ENCODE measurements at regions not wholly inside any gene's neighbourhood (a gene's known extent, or its start where the extent isn't known, plus 50 kb on each side); places are given as distances from the start of the nearest gene placed in this dataset.
"Not testable (repeated sequence)": the region's sequence is repeated elsewhere in the genome, so short reads cannot be mapped to it uniquely, and the experiment has no call there.

DNA sequence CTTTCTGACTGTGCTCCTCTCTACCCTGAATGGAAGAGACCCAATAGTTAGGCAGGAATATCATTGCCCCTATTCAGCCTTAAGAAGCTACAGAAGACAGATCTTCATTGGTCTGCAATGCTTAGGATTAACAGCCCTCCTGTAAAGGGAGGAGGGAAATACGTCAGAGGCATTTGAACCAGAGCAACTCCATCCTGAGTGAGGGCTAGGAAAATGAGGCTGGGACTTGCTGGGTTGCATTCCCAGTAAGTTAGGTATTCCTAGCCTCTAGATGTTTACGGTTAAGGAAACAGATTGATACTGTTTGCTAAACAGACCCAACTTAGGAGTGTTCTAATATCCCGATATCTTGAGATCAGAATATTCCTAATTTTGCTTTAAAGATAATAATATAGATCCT, 63.5 kb downstream of the PCDH18 start:
- DNase-seq (ENCODE audit: low read depth), result no peak

DNA sequence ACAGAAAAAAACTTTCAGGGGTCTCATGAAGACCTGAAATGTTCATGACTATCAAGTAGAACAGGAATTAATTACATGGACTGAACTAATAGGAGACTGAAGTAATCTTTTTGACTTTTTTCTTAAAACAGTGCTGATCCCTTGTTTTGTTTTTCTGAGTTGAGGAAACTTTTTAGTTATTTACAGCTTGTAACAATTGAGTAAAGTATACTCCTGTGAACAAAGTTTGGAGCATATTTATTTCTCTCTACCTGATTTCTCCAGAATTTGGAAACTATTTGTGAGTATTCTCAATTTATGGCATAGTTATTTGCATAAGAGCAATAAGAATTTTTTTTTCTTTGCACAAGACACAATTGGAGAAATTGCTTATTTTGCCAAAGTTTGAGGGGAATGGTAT, 64.8 kb downstream of the PCDH18 start:
- no peak for DNase-seq (ENCODE audit: low read depth)

DNA sequence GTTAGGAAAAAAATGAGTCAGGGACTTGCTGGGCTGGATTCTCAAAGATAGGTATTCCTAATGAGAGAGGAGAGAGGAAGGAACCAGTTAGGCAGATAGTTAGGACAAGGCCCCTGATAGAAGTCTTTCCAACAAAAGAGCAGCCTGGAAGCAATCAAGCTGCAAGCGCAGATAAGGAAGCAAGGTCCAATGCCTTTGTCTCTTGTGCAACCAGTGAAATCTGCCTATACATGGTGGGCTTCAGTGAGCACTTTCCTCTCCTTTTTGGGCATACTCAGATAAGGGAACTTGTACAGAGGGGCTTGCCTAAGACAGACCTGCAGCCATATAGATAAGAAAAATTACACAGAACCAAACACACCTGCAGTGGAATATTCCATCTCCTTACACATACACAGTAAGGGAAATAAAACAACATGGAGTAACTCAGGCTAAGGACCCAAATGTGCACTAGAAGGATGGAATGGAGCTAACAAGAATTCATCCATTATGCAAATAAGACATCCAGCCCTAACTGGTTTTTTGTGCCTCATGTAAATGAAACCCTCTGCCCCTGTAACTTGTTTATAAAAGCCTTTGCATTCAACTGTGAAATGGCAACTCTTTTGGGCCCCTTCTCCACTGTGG, 68.8 kb downstream of the PCDH18 start:
- DNase-seq (ENCODE audit: low read depth), result no peak

DNA sequence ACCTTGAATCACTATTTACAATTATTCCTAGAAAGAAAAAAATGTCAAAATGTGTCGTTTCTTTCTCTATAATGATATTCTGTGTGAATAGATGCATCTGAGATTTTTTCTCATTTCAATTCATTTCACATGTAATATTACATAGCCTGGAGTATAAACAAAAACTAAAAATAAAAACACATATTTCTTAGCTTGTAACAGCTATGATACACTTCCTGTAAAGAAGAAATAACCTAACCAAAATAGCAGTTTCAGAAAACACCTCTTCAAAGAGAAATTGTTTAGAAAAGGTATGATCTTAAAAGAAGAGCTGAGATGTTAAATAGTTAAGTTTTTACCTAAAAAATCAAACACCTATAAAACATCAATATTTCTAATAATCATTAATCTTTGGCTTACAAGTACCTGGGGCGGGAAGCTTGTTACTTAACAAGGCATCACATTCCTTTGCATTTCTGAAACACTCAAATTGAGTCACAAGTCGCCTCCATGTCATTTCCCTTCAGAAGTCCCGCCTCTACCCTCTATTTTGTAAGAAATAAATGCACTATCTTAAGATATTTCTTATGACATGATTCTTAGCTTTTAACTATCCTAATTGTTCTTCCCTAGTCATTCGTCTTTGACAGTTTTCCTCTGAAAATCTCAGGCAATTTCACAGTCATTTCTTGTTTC, 76.5 kb downstream of the PCDH18 start:
- DNase-seq (ENCODE audit: low read depth), result no peak

DNA sequence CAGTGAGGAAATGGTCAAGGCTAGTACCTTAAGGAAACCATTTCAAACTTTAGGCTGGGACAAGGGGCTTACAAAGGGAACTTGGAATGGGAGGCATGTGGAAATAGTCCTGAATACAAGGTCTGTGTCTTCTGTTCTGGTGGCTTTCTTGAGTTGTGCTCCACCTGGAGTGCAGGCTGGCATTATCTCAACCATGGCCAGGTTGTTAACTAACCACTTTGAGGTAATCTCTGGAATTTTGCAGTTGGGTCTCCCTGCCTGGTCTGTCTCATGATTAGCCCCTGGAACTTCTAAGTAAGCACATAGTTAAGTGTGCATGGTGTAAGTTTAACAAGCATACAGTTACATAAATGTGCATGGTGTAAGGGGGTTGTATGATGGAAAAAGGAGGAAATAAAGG, 77.5 kb downstream of the PCDH18 start:
- no peak for DNase-seq (ENCODE audit: low read depth)

DNA sequence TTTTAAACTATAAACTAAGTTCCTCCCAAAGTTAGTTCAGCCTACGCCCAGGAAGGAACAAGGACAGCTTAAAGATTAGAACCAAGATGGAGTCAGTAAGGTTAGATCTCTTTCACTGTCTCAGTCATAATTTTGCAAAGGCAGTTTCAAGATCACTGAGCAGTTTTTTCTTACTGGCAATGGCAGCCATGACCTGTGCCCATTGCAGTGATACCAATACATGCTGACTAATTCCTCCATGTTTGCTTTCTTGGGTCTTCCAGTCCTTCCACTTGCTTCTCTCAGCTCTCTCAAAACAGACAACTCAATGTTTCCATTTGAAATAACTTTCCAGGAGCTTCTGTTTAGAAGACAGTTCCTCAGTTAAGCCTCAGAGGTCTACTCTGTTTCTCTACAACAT, 79.5 kb downstream of the PCDH18 start:
- no peak for DNase-seq (ENCODE audit: low read depth)

DNA sequence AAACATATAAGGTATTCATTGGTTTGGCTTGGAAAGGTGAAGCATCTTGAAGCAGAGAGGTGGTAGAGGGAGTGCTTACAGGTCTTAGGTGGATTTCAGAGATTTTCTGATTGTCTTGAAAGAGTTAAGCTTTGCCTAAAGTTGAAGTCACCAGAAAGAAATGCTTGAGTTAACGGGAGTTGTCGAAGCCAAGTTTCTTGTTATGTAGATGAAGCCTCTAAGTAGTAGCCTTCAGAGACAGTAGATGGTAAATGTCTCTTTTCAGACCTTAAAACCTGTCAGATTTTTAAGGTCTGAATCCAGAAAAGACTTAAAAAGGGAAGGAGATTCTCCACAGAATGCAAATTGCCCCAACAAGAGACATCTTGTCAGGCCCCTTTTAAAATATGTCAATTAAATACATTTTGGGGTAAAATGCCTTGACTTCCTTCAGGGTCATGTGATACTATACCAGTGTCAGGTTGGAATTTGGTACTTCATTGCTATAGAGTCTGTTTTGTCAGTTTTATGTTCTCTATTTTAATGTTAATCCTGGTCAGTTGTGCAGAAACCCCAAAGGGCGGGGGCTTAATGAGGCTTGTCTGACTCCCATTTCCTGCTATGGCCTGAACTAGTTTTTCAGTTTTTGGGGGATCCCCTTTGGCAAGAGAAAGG, 81.0 kb downstream of the PCDH18 start:
- no peak for DNase-seq (ENCODE audit: low read depth)

DNA sequence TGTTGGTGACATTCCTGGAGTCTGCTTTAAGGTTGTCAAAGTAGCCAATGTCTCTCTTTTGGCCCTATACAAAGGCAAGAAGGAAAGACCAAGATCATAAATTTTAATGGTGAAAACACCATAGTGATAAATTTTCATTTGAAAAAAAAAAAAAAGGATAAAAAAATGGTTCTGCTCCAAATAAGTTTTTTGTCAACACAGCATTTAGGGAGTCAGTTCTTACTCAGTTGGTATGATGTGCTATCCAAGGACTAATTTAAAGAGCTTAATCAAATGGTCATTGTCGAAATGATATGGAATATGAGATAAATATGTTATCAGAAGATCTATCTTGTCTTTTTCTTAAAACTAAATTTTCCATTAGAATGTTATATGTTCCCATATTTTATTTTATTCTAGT, 83.9 kb downstream of the PCDH18 start:
- DNase-seq (ENCODE audit: low read depth), result no peak

DNA sequence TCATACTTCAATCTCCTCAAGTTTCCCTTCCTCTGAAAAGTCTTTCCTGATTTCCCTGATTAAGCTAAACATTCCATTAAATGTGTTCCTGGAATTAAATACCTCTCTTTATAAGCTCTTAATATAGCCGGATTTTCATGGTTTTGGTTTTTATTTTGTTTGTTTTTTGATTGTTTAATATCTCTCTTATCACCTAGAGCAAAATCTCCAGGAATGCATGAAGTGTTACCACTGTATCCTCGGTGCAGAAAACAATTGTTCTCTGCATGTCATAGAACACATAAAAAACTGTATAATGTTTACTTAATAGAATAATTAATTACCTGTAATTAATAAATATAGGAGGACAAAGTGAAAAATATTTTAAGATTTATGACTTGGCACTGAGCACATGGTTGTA, 86.2 kb downstream of the PCDH18 start:
- DNase-seq (ENCODE audit: low read depth), result no peak

DNA sequence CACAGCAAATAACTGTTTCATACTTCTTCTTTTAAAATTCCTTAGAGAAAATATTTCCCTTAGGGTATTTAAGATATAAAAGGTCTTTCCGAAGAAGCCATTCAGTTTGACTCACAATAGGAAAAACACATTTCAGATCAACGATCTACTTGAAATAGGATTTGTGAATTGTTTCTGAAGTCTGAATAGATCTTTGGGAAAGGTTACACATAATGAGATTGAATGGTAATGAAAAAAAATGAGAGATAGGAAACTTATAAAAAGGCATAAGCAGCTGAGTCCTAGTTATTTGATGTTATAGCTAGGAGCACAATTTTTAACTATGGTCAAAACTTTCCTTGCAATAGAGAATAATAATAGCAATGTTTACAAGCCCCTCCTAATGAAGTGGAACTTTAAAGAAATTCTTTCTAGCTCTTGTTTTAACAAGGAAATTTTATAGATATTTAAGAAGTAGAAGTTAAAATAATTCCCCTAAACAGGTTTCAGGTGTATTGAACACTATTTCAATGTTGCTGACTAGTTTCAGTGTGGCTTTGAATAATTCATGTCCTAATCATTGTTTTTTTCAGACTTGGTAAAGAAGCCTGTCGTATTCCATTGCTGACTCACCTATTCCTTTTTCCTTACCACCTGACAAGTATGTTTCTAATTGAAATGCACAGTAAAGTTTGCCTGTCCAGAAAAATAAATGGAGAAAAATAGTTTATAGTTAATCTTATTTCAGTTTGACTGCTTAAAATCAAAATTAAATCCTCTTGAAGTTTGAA, 89.1 kb downstream of the PCDH18 start:
- DNase-seq (ENCODE audit: low read depth), result no peak

DNA sequence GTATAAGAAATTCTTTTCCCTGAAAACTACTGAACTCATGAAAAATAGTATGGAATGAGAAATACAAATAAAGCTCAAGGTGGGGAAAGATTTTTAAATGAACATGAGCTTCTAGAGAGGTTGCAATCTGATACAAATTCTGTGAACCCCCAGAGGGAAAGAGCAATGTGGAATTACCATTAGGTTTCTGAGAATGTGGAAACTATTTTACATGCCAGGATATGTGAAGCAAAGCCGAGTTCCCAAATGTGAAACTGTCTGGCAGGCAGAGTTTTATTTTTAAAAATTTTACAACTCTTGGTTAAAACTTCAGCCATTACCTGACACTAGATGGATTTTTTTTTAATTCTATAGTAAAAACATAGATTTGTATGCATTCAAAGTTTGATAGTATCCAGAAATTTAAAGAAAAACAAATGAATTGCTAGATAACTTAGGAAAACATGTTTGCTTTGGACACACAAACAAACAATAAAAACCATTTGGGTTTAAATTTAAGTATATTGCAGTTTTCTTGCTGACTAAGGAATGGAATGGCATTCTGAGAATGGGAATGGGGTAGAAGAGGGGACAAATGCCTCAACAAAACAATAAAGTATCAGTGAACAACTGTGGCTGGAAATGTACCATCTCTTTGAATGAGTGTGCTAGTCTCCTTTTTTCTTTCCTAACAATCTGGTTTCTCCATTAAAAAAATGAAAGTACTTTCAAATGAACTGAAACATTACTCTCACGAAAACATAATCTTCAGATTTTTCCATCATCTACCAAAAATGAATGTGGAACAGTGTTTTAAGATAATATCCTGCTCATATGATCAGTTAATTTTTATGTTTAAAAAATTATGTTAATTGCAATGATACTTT, 99.6 kb downstream of the PCDH18 start:
- DNase-seq (ENCODE audit: low read depth), result no peak

DNA sequence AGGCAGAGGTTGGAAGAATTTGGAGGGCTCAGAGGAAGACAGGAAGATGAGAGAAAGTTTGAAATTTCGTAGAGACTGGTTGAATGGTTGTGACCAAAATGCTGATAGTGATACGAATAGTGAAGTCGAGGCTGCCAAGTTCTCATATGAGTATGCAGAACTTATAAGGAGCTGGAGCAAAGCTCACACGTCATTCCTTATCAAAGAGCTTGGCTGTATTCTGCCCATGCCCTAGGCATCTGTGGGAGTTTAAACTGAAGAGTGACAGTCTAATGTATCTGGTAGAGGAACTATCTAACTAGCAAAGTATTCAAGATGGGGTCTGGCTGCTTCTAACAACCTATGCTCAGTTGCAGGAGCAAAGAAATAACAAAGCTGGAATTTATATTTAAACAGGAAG, 102.1 kb downstream of the PCDH18 start:
- no peak for DNase-seq (ENCODE audit: low read depth)

DNA sequence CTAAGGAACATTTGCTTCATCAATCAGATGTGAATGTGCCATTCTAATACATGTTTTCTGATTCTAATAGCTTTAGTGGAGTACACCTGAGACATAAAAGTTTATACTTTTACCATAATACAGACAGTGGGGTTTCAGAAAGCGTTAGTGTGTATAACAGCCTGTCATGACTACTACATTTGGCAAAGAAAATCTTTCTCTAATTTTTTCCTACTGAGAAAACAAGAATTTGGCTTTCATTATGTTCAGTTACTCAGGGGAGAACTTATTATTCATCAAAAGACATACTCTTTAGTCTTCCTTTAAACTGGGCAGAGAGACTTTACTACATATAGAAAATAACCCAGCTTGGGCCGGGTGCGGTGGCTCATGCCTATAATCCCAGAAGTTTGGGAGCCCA, 104.9 kb downstream of the PCDH18 start:
- no peak for DNase-seq (ENCODE audit: low read depth)

DNA sequence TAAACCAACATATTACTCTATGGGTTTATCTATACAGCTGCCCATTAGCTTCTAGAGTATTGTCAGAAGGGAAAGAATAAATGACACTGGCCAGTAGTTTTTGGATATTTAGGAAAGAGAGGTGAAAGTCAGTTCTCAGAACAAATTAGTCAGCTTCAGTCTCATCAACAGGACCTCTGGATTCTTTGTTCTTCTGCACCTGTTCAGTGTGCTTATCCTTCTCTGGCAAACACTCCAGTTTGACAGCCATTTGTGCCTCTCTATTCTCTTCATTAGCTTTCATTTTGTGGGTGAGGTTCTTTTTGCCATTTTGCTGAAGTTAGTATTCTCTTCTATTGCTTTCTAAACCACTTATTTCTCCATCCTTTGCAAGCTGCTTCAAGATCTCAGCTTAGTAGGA, 107.0 kb downstream of the PCDH18 start:
- no peak for DNase-seq (ENCODE audit: low read depth)

DNA sequence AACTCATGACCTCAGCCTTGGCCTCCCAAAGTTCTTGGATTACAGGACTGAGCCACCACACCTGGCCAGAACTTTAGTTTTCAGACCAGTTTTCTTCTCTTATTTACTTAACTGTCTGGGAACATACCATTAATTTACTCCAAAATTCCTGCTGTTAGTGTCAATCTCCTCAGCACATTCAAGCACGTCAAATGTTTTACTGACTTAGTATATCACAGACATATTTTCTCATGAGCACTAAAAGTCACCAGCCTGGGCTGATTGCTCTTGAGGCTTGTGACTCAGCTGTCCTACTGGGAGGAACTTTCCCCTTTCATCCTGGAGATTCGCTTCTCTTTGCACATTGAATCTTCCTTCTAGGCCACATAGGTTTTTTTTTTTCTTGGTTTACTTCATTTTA, 109.6 kb downstream of the PCDH18 start:
- DNase-seq (ENCODE audit: low read depth), result no peak

DNA sequence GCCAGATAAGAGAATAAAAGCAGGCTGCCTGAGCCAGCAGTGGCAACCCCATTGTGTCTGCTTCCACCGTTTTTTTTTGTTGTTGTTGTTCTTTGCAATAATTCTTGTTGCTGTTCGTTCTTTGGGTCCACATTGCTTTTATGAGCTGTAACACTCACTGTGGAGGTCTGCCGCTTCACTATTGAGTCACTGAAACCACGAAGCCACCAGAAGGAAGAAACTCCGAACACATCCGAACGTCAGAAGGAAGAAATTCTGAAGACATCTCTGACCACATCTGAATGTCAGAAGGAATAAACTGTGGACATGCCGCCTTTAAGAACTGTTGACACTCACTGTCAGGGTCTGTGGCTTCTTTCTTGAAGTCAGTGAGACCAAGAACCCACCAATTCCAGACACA, 110.5 kb downstream of the PCDH18 start:
- DNase-seq (ENCODE audit: low read depth), result no peak

DNA sequence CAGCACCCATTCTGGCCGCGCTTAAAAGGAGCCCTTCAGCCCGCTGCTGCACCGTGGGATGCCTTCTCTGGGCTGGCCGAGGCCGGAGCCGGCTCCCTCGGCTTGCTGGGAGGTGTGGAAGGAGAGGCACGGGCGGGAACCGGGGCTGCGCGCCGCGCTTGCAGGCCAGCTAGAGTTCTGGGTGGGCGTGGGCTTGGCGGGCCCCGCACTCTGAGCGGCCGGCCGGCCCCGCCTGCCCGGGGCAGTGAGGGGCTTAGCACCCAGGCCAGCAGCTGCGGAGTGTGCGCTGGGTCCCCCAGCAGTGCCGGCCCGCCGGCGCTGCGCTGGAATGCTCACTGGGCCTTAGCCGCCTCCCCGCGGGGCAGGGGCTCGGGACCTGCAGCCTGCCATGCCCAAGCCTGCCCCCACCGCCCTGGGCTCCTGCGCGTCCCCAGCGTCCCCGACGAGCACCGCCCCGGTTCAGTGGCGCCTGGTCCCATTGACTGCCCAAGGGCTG, 111.3 kb downstream of the PCDH18 start:
- DNase-seq (ENCODE audit: low read depth), result no peak

DNA sequence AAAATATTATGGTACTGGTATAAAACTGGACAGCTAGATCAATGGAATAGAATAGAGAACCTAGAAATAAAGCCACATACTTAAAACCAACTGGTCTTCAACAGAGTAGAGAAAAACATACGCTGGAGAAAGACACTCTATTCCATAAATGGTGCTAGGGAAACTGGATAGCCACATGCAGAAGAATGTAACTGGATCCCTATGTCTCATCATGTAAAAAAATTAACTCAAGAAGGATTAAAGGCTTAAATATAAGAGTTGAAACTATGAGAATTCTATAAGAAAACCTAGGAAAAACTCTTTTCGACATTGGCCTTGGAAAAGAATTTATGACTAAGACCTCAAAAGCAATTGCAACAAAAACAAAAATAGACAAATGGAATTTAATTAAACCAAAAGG, 114.6 kb downstream of the PCDH18 start:
- no peak for DNase-seq (ENCODE audit: low read depth)

DNA sequence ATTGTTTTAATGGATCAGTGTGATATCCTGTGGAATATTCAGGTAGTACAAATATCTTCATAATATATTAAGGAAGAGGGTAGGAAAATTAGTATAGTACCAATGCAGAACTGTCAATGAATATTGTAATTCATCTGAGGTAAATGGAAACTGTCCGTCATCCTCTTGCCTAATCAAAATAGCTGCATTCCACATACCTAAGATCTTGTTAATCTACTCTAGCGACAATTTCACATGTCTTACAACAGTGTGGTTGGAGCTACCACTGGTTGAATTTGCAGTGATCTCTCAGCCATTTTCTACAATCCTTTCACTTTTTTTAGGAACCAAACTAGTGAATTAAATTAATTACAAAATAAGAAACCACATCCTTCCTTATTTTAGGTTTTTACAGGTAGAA, 117.5 kb downstream of the PCDH18 start:
- DNase-seq (ENCODE audit: low read depth), result no peak

DNA sequence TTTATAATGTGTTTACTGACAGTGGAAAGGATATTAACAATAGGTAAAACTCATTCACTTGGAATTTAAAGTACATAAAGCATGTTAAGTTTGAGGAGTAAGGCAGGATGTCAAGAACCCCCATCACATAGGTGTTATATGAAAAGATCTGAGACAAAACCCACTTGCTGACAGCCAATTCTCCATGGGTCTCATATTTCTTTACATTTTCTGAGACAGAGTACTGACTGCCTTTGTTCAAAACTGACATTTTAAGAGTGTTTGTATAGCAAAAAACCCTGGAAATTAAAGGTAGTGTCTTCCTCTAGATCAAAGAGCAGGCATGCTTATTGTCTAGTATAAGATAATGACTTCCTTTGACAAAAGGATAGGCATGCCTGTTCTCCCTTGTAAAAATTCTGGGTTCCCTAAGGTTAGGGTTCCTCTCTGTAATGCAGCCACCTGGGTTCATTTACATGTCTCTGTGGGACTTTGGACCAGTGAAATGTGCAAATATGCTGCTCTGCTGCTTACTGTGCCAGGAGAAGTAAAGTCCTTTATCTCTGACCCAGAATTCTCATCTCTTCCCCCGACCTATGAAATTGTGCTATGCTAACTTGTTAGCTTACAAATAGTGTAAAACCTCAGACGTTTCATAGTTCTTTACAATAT, 123.6 kb downstream of the PCDH18 start:
- no peak for DNase-seq (ENCODE audit: low read depth)

DNA sequence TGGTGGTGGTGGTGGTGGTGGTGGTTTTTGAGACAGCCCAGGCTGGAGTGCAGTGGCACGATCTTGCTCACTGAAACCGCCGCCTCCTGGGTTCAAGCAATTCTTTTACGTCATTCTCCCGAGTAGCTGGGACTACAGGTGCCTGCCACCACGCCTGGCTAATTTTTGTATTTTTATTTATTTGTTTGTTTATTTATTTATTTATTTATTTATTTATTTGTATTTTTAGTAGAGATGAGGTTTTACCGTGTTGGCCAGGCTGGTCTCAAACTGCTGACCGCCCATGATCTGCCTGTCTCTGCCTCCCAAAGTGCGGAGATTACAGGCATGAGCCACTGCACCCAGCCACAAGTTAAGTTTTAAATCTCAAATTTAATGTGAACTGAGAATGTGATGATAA, 126.5 kb downstream of the PCDH18 start:
- DNase-seq (ENCODE audit: low read depth), result not testable (repeated sequence)

All from activated T-cell treated with anti-CD3 and anti-CD28 coated beads for 24 hours (primary cell).